Liver (tissue), 7 donors: ENCODE measurements at regions not wholly inside any gene's neighbourhood (a gene's known extent, or its start where the extent isn't known, plus 50 kb on each side); places are given as distances from the start of the nearest gene placed in this dataset.

Source experiments
- DNase-seq: peaks from one replicate; pipeline ENCODE4 v3.0.0-alpha.2; 2017; ENCODE audit warnings: low spot score
- H3K27ac ChIP-seq, 2 donors: one replicate each; pipeline ENCODE4 v1.7.0; 2013; ENCODE audit warnings: inconsistent platforms in 2 of 2, low read length in 2 of 2, control low read depth in 1 of 2, low read depth in 1 of 2, mild to moderate bottlenecking in 1 of 2
- H3K27me3 ChIP-seq, 4 donors: one replicate each; pipeline versions ENCODE4 v1.6.1 to v1.7.0; 2013; ENCODE audit warnings: low read length in 3 of 4, inconsistent platforms in 1 of 4, mild to moderate bottlenecking in 1 of 4, moderate library complexity in 1 of 4; ENCODE audit not compliant: control insufficient read depth in 4 of 4, insufficient read depth in 4 of 4
- H3K36me3 ChIP-seq, 4 donors: one replicate each; pipeline versions ENCODE4 v1.6.1 to v1.7.0; 2013; ENCODE audit warnings: low read length in 3 of 4, mild to moderate bottlenecking in 3 of 4, low read depth in 1 of 4, moderate library complexity in 1 of 4; ENCODE audit not compliant: control insufficient read depth in 4 of 4, insufficient read depth in 3 of 4
- H3K4me1 ChIP-seq, 4 donors: one replicate each; pipeline versions ENCODE4 v1.6.1 to v1.7.0; 2013; ENCODE audit warnings: low read length in 3 of 4, mild to moderate bottlenecking in 3 of 4, moderate library complexity in 1 of 4; ENCODE audit not compliant: control insufficient read depth in 4 of 4, insufficient read depth in 4 of 4
- H3K4me3 ChIP-seq, 3 donors: one replicate each; pipeline versions ENCODE4 v1.6.1 to v1.7.0; 2013; ENCODE audit warnings: low read length in 3 of 3, control low read depth in 1 of 3, low read depth in 1 of 3, mild to moderate bottlenecking in 1 of 3
- H3K9ac ChIP-seq, 2 donors: one replicate each; pipeline ENCODE4 v1.7.0; 2013; ENCODE audit warnings: low read length in 2 of 2, mild to moderate bottlenecking in 2 of 2, moderate library complexity in 2 of 2, control low read depth in 1 of 2, low read depth in 1 of 2
- H3K9me3 ChIP-seq, 4 donors: one replicate each; pipeline versions ENCODE4 v1.6.1 to v1.7.0; 2013; ENCODE audit warnings: low read length in 3 of 4; ENCODE audit not compliant: control insufficient read depth in 4 of 4
- EGR1 ChIP-seq, 2 donors: IDR thresholded peaks; 2 replicates each; pipeline ENCODE4 v1.6.1; 2016 to 2018; ENCODE audit warnings: antibody characterized with exemption in 2 of 2, low read depth in 2 of 2
- FOXA1 ChIP-seq: IDR thresholded peaks from 2 replicates; pipeline ENCODE4 v1.6.1; 2016; ENCODE audit warnings: antibody characterized with exemption
- FOXA2 ChIP-seq: IDR thresholded peaks from 2 replicates; pipeline ENCODE4 v1.6.1; 2016; ENCODE audit warnings: antibody characterized with exemption
- JUND ChIP-seq, 2 donors: IDR thresholded peaks; 2 replicates each; pipeline ENCODE4 v1.6.1; 2016; ENCODE audit warnings: antibody characterized with exemption in 2 of 2
- RXRA ChIP-seq, 2 donors: IDR thresholded peaks; 2 replicates each; pipeline ENCODE4 v1.6.1; 2017 to 2018; ENCODE audit warnings: antibody characterized with exemption in 2 of 2, mild to moderate bottlenecking in 1 of 2
- SP1 ChIP-seq: IDR thresholded peaks from 2 replicates; pipeline ENCODE4 v1.6.1; 2018; ENCODE audit warnings: antibody characterized with exemption, mild to moderate bottlenecking
- TAF1 ChIP-seq: conservative IDR thresholded peaks from 2 replicates; pipeline ENCODE4 v1.6.1; 2016; ENCODE audit warnings: antibody characterized with exemption, mild to moderate bottlenecking
- WGBS: extraction: QIAGEN DNeasy Blood & Tissue Kit; methylation state at CpG from one replicate; pipeline ENCODE4 v1.1.7; 2013; 5-methylcytosine and 5-hydroxymethylcytosine counted together
- TF ChIP-seq, protein P1 (sequence below): IDR thresholded peaks from 2 replicates; pipeline ENCODE4 v1.6.1; 2016; ENCODE audit warnings: antibody characterized with exemption, mild to moderate bottlenecking
- TF ChIP-seq, protein P2 (sequence below): IDR thresholded peaks from 2 replicates; pipeline ENCODE4 v1.6.1; 2016; ENCODE audit warnings: antibody characterized with exemption
- donor health status: healthy.
- donor health status: healthy.
- donor health status: healthy.
- donor health status: healthy.

DNA sequence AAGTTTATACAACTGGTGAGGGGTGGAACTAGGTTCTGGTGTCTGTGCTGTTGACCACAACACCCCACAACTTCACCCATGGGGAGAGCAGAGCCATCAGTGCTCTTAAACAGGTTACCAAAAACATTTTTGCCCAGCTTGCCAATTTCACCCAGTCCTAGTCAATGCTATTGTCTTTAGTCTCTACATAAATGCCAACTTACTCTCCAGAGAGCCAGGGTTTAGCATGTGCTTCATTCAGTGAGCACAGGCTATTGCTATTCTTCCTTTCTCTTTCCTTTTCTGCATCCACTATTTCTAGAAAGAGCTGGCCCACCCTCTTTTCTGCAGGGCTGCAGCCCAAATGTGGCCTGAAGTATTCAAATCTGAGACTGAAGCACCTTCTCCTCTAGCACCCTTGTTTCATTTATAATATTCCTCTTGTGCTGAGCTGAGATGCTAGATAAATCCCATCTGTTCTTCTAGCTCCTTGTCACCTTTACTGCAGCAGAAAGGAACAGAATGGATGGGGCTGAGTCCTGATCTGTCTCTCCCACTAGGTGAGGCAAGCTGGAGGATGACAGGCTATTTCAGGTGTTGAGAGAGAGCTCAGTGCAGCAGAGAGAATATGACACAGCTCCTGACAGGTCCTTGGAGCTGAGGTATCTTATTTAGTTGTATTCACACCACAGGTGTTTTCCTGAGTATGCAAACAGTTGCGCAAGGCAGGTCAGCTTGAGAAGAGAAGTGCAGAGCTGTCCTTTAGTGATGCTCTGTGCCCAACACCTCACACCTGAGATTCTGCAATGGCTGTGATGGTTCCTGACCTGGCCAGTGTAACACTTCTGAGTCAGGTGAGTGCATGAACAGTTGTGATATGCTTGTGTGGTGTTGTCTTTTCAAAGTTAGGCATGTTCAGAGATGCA is 819.2 kb downstream of the CCSER2 start:
- no peaks in the 10 kb centered on the region for H3K27me3 ChIP-seq
- no peak overlapping the region for H3K9ac ChIP-seq
- H3K36me3 ChIP-seq = no peaks in the 10 kb centered on the region
- DNase-seq = no peak
- no peak for TF ChIP-seq FOXA2
- TF ChIP-seq, protein P1, sequence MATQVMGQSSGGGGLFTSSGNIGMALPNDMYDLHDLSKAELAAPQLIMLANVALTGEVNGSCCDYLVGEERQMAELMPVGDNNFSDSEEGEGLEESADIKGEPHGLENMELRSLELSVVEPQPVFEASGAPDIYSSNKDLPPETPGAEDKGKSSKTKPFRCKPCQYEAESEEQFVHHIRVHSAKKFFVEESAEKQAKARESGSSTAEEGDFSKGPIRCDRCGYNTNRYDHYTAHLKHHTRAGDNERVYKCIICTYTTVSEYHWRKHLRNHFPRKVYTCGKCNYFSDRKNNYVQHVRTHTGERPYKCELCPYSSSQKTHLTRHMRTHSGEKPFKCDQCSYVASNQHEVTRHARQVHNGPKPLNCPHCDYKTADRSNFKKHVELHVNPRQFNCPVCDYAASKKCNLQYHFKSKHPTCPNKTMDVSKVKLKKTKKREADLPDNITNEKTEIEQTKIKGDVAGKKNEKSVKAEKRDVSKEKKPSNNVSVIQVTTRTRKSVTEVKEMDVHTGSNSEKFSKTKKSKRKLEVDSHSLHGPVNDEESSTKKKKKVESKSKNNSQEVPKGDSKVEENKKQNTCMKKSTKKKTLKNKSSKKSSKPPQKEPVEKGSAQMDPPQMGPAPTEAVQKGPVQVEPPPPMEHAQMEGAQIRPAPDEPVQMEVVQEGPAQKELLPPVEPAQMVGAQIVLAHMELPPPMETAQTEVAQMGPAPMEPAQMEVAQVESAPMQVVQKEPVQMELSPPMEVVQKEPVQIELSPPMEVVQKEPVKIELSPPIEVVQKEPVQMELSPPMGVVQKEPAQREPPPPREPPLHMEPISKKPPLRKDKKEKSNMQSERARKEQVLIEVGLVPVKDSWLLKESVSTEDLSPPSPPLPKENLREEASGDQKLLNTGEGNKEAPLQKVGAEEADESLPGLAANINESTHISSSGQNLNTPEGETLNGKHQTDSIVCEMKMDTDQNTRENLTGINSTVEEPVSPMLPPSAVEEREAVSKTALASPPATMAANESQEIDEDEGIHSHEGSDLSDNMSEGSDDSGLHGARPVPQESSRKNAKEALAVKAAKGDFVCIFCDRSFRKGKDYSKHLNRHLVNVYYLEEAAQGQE = no peak
- WGBS = 93% methylated on average over 1 of the region's 1 CpG
- no peak overlapping the region for H3K27ac ChIP-seq
- H3K9me3 ChIP-seq = no peaks in the 10 kb centered on the region
- no peak overlapping the region for H3K4me3 ChIP-seq
- H3K4me1 ChIP-seq = peaks cover 0 to 3% (median 0%) of the 10 kb centered on the region in 4 donors

DNA sequence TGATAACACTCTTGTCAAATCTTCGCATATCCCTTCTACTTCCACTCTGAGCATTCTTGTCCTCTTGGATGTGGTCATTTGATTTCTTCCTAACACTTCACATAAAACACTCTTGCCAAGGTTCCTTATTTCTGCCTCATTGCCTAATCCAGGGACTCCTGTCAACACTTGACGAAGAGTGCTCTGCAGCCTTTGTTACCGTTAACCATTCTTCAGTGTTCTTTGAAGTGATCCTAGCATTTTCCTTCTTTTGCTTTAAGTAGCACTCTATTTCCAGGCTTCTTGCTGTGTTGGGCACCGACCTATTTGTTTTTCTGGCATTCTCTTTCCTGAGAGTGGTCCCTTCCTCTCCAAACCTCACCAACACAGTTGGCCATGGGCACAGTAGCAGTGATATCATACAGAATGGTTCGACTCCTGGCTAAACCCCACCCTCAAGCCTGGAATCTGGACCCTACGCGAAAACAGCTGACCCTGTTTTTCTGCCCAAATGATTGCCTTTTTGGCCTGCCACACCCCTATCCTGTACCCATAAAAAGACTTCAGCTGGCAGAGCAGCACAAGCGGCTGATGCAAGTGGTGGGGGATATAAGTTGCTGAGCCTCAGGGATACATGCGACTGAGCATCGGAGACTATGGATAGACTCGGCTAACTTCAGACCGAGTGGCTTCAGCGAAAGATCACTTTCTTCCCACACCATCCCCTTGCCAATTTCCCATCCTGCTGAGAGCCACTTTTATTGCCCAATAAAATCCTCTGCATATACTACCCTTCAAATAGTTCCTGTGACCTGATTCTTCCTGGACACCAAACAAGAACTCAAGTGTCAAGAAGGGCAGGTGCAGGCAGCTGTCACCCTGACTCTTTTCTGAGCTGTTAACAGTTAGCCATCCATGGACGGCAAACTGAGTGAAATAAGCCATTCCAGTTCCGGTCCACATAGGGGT is 820.6 kb downstream of the CCSER2 start:
- H3K4me1 ChIP-seq = peaks cover 0 to 3% (median 0%) of the 10 kb centered on the region in 4 donors
- TF ChIP-seq EGR1 (IDR thresholded peaks at IDR 0.05; ENCODE audit: low read depth in 2 of 2) = no peak
- TF ChIP-seq, protein P1 = no peak
- no peak for TF ChIP-seq JUND (IDR thresholded peaks at IDR 0.05)
- TF ChIP-seq SP1 = no peak
- no peak for TF ChIP-seq RXRA (IDR thresholded peaks at IDR 0.05)
- TF ChIP-seq FOXA1 = no peak
- TF ChIP-seq, protein P2, sequence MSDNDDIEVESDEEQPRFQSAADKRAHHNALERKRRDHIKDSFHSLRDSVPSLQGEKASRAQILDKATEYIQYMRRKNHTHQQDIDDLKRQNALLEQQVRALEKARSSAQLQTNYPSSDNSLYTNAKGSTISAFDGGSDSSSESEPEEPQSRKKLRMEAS = no peak
- no peak for TF ChIP-seq TAF1
- no peaks in the 10 kb centered on the region for H3K36me3 ChIP-seq
- H3K4me3 ChIP-seq = no peak overlapping the region
- H3K9ac ChIP-seq = no peak overlapping the region
- H3K27ac ChIP-seq = no peak overlapping the region
- DNase-seq = no peak
- WGBS = 79% methylated on average over 15 of the region's 15 CpGs
- no peaks in the 10 kb centered on the region for H3K9me3 ChIP-seq
- H3K27me3 ChIP-seq = no peaks in the 10 kb centered on the region
